Osteoblast (primary cell): ENCODE measurements at regions not wholly inside any gene's neighbourhood (a gene's known extent, or its start where the extent isn't known, plus 50 kb on each side); places are given as distances from the start of the nearest gene placed in this dataset.

Source experiments
- DNase-seq: peaks from one replicate; pipeline ENCODE4 v3.0.0; 2011; ENCODE audit warnings: low spot score, mixed read lengths; ENCODE audit not compliant: insufficient read length; ENCODE audit errors: missing footprints
- H2AFZ ChIP-seq: 2 replicates; pipeline ENCODE4 v1.6.0; 2011; ENCODE audit warnings: mild to moderate bottlenecking, low read length
- H3K27ac ChIP-seq: 2 replicates; pipeline ENCODE4 v1.5.1; 2011; ENCODE audit warnings: mild to moderate bottlenecking, low read depth, low read length, moderate library complexity
- H3K27me3 ChIP-seq: 2 replicates; pipeline ENCODE4 v1.6.0; 2012; ENCODE audit warnings: mild to moderate bottlenecking, control low read depth, inconsistent platforms, low read length, moderate library complexity; ENCODE audit not compliant: insufficient read depth
- H3K36me3 ChIP-seq: 2 replicates; pipeline ENCODE4 v1.5.1; 2011; ENCODE audit warnings: mild to moderate bottlenecking, low read length, control low read depth, moderate library complexity; ENCODE audit not compliant: insufficient read depth
- H3K4me1 ChIP-seq: 2 replicates; pipeline ENCODE4 v1.5.1; 2011; ENCODE audit warnings: mild to moderate bottlenecking, low read length, control low read depth, moderate library complexity; ENCODE audit not compliant: insufficient read depth
- H3K4me2 ChIP-seq: 2 replicates; pipeline ENCODE4 v1.6.0; 2011; ENCODE audit warnings: mild to moderate bottlenecking, low read length; ENCODE audit not compliant: insufficient read depth
- H3K4me3 ChIP-seq: fragments of 200-600 bp; sonication (generic); 3 replicates; pipeline ENCODE4 v1.5.1; 2012; ENCODE audit warnings: mild to moderate bottlenecking, low read length, inconsistent platforms; ENCODE audit not compliant: insufficient read depth
- H3K79me2 ChIP-seq: 2 replicates; pipeline ENCODE4 v1.6.0; 2012; ENCODE audit warnings: mild to moderate bottlenecking, low read length, control low read depth, inconsistent platforms; ENCODE audit not compliant: insufficient read depth
- H3K9me3 ChIP-seq: 2 replicates; pipeline ENCODE4 v1.5.1; 2011; ENCODE audit warnings: low read depth, low read length, control low read depth
- H4K20me1 ChIP-seq: 2 replicates; pipeline ENCODE4 v1.6.0; 2012; ENCODE audit warnings: mild to moderate bottlenecking, low read length, control low read depth; ENCODE audit not compliant: insufficient read depth
- TF ChIP-seq, protein P1 (sequence below): IDR thresholded peaks from 2 replicates; pipeline ENCODE4 v1.5.1; 2011; ENCODE audit warnings: mild to moderate bottlenecking, low read depth, low read length, moderate library complexity; ENCODE audit errors: extremely low read depth

DNA sequence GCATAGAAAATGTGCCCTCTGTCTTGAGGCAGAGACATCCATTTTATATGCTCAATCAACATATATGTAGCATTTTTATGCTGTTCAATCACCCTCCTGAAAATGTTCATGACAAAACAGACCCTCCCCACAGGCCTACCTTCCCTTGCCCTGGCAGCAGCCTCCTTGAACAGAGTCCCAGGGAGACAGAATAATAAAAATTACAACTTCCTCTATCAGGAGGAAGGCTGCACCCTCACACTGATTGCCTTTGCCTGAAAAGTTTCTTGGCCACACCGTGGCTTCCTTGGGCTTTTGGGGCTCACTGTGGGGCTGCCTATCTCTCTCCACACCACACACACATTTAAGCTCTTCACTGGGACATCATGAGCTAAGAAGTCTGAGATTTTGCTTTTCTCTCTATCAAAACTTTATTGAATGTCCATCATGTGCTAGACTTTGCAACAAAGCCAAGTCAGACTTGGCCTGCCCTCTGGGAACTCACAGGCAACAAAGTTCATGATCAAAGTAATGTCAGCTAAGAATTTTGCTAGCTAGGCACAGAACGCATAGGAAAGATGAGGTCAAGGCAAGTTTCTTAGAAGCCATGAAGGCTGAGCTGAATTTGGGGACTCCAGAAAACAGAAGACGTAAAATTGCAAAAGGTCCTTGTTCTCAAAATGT lies 101.6 kb downstream of the BCL2L11 start:
- H3K27ac ChIP-seq, result no peak overlapping the region
- H3K4me2 ChIP-seq, result no peak overlapping the region
- no peak for DNase-seq
- H3K4me3 ChIP-seq, result no peak overlapping the region
- H2AFZ ChIP-seq, result no peak overlapping the region
- TF ChIP-seq, protein P1, sequence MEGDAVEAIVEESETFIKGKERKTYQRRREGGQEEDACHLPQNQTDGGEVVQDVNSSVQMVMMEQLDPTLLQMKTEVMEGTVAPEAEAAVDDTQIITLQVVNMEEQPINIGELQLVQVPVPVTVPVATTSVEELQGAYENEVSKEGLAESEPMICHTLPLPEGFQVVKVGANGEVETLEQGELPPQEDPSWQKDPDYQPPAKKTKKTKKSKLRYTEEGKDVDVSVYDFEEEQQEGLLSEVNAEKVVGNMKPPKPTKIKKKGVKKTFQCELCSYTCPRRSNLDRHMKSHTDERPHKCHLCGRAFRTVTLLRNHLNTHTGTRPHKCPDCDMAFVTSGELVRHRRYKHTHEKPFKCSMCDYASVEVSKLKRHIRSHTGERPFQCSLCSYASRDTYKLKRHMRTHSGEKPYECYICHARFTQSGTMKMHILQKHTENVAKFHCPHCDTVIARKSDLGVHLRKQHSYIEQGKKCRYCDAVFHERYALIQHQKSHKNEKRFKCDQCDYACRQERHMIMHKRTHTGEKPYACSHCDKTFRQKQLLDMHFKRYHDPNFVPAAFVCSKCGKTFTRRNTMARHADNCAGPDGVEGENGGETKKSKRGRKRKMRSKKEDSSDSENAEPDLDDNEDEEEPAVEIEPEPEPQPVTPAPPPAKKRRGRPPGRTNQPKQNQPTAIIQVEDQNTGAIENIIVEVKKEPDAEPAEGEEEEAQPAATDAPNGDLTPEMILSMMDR, result no peak
- H3K27me3 ChIP-seq, result no peaks in the 10 kb centered on the region
- H3K79me2 ChIP-seq, result no peaks in the 10 kb centered on the region
- no peaks in the 10 kb centered on the region for H3K9me3 ChIP-seq
- peaks cover 11% of the 10 kb centered on the region for H4K20me1 ChIP-seq
- H3K36me3 ChIP-seq, result no peaks in the 10 kb centered on the region
- peaks cover 2% of the 10 kb centered on the region for H3K4me1 ChIP-seq

DNA sequence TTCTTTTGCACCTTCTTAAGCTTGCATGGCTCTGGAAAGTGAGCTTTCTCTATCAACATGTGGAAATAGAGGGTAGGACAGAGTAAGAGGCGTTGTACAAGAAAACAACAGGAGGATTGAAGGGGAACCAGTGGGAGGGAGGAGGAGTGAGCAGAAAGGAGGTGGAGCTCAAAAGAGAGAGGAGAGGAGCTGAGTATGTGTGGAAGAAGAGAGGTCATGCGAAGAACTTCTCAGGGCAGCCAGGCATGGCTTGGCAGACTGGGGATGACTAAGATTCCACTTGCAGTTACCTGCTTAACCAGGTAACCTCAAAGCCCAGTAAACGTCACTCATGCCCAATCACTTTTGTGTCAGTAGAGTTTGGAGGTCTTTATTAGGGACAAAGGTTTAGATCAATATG lies 105.1 kb downstream of the BCL2L11 start:
- Histone ChIP-seq H4K20me1 (peaks cover 20% of the 10 kb centered on the region), H3K27ac (no peak overlapping the region), H3K79me2 (peaks cover 2% of the 10 kb centered on the region), H3K4me3 (no peak overlapping the region), H3K9me3 (no peaks in the 10 kb centered on the region), H3K27me3 (no peaks in the 10 kb centered on the region), H3K4me2 (no peak overlapping the region), H3K4me1 (peaks cover 13% of the 10 kb centered on the region), H2AFZ (no peak overlapping the region), H3K36me3 (no peaks in the 10 kb centered on the region)
- TF ChIP-seq, protein P1, result no peak
- no peak for DNase-seq

- H3K79me2 ChIP-seq, result peaks cover 2% of the 10 kb centered on the region
- H3K9me3 ChIP-seq, result no peaks in the 10 kb centered on the region
- DNase-seq, result no peak
- peak overlapping the region; percentile 42 for H3K27ac ChIP-seq
- H3K4me3 ChIP-seq, result no peak overlapping the region
- peak overlapping the region; percentile 49 for H3K4me2 ChIP-seq
- H3K27me3 ChIP-seq, result no peaks in the 10 kb centered on the region
- no peaks in the 10 kb centered on the region for H3K36me3 ChIP-seq
- TF ChIP-seq, protein P1, result no peak
- peaks cover 13% of the 10 kb centered on the region for H3K4me1 ChIP-seq
- H4K20me1 ChIP-seq, result peaks cover 20% of the 10 kb centered on the region
- H2AFZ ChIP-seq, result no peak overlapping the region
Measured at GRCh38 chr2:111226876-111227700, 106.4 kb downstream of the BCL2L11 start.

DNA sequence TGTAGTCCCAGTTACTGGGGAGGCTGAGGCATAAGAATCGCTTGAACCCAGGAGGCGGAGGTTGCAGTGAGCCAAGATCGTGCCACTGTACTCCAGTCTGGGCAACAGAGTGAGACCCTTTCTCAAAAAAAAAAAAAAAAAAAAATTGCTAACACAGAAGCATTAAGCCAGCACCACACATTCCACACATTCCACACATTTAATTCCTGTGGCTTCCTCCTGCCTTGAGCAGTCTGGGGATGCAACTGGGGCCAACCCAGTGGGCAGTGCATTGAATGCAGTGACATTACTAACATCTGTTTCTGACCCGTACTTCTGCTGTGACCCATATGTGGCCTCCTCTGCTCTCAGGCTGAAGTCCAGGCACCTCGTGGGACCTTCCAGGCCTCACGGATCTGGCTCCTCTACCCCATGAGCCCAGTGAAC lies 107.0 kb downstream of the BCL2L11 start:
- TF ChIP-seq, protein P1, result no peak
- H3K4me1 ChIP-seq, result peaks cover 13% of the 10 kb centered on the region
- H3K79me2 ChIP-seq, result peaks cover 2% of the 10 kb centered on the region
- no peak for DNase-seq
- H3K4me3 ChIP-seq, result no peak overlapping the region
- H3K27me3 ChIP-seq, result no peaks in the 10 kb centered on the region
- peak overlapping the region; percentile 49 for H3K4me2 ChIP-seq
- peak overlapping the region; percentile 42 for H3K27ac ChIP-seq
- peaks cover 18% of the 10 kb centered on the region for H4K20me1 ChIP-seq
- no peak overlapping the region for H2AFZ ChIP-seq
- H3K36me3 ChIP-seq, result no peaks in the 10 kb centered on the region
- H3K9me3 ChIP-seq, result no peaks in the 10 kb centered on the region
